B cell (primary cell): ENCODE measurements at regions not wholly inside any gene's neighbourhood (a gene's known extent, or its start where the extent isn't known, plus 50 kb on each side); places are given as distances from the start of the nearest gene placed in this dataset.

Experiments used
- ATAC-seq: fragments of 200-7000 bp; cut with Tn5 transposase; one replicate; pipeline ENCODE4 v1.10.0; 2021; ENCODE audit warnings: low read depth, mild to moderate bottlenecking, moderate number of reproducible peaks, moderate library complexity
- CTCF ChIA-PET: fragments of 350-600 bp; sonication (Branson Sonifier 250); formaldehyde crosslinking; loops from one replicate; lab custom pipeline; 2021; ENCODE audit warnings: antibody characterized with exemption, inconsistent platforms; lab: Charles Lee
- POLR2A ChIA-PET: fragments of 350-600 bp; sonication (Branson Sonifier 250); formaldehyde crosslinking; loops from one replicate; lab custom pipeline; 2021; ENCODE audit warnings: antibody characterized with exemption; lab: Charles Lee
- DNase-seq: peaks from one replicate; pipeline ENCODE4 v3.0.0; 2013
- H2AFZ ChIP-seq: 2 replicates; pipeline ENCODE4 v1.6.1; 2012; ENCODE audit warnings: mild to moderate bottlenecking, low read depth, low read length; ENCODE audit not compliant: insufficient read depth, poor library complexity, severe bottlenecking
- H3K27ac ChIP-seq, 2 donors: 1 replicate in 1 of 2; 2 replicates in 1 of 2; pipeline ENCODE4 v1.5.1; 2012 to 2013; ENCODE audit warnings: low read length in 2 of 2, mild to moderate bottlenecking in 2 of 2, moderate library complexity in 1 of 2
- H3K27me3 ChIP-seq, 4 experiments: fragments of 200-600 bp in 1 of 4; sonication (generic) in 1 of 4; replicated peaks in 1 of 4; 1 replicate in 2 of 4; 2 replicates in 2 of 4; pipeline versions ENCODE4 v1.6.1 to v1.7.0; 2013 to 2016; ENCODE audit warnings: low read length in 3 of 4, mild to moderate bottlenecking in 2 of 4, mixed read lengths in 1 of 4, moderate library complexity in 1 of 4; ENCODE audit not compliant: insufficient read depth in 4 of 4, control insufficient read depth in 3 of 4; ENCODE audit errors: control extremely low read depth in 1 of 4
- H3K36me3 ChIP-seq, 2 experiments: replicated peaks in 1 of 2; 1 replicate in 1 of 2; 2 replicates in 1 of 2; pipeline versions ENCODE4 v1.6.1 to v1.7.1; 2013; ENCODE audit warnings: low read length in 1 of 2; ENCODE audit not compliant: insufficient read depth in 2 of 2, control insufficient read depth in 1 of 2; ENCODE audit errors: control extremely low read depth in 1 of 2, extremely low read depth in 1 of 2
- H3K4me1 ChIP-seq, 2 donors: fragments of 200-600 bp in 1 of 2; sonication (generic) in 1 of 2; 1 replicate in 1 of 2; 2 replicates in 1 of 2; pipeline versions ENCODE4 v1.5.1 to v1.6.1; 2013 to 2017; ENCODE audit warnings: low read length in 2 of 2; ENCODE audit not compliant: control insufficient read depth in 2 of 2, insufficient read depth in 2 of 2
- H3K4me2 ChIP-seq: replicated peaks from 2 replicates; pipeline ENCODE3; 2012; ENCODE audit warnings: mild to moderate bottlenecking, low read depth, low read length; ENCODE audit not compliant: poor library complexity, severe bottlenecking
- H3K4me3 ChIP-seq, 5 experiments: fragments of 200-600 bp in 1 of 5; sonication (generic) in 1 of 5; 1 replicate in 3 of 5; 2 replicates in 2 of 5; pipeline versions ENCODE4 v1.5.1 to v1.7.0; 2011 to 2016; ENCODE audit warnings: low read length in 4 of 5, mild to moderate bottlenecking in 4 of 5, low read depth in 2 of 5, control low read depth in 1 of 5, moderate library complexity in 1 of 5; ENCODE audit not compliant: insufficient read depth in 1 of 5; ENCODE audit errors: control extremely low read depth in 1 of 5, extremely low read depth in 1 of 5
- H3K79me2 ChIP-seq: fragments of 200-600 bp; sonication (generic); one replicate; pipeline ENCODE4 v1.6.0; 2016; ENCODE audit warnings: low read length; ENCODE audit not compliant: control insufficient read depth, insufficient read depth
- H3K9ac ChIP-seq: fragments of 200-600 bp; sonication (generic); 2 replicates; pipeline ENCODE4 v1.6.1; 2017; ENCODE audit warnings: mild to moderate bottlenecking, low read length, moderate library complexity
- H3K9me3 ChIP-seq, 3 donors: one replicate each; pipeline versions ENCODE4 v1.6.1 to v1.7.1; 2013; ENCODE audit warnings: low read length in 2 of 3; ENCODE audit not compliant: control insufficient read depth in 2 of 3, insufficient read depth in 1 of 3; ENCODE audit errors: control extremely low read depth in 1 of 3
- H4K20me1 ChIP-seq: 2 replicates; pipeline ENCODE4 v1.6.0; 2012; ENCODE audit warnings: mild to moderate bottlenecking, low read length; ENCODE audit not compliant: insufficient read depth, control insufficient read depth, poor library complexity, severe bottlenecking
- H3K27ac Mint-ChIP-seq: one replicate; pipeline ENCODE4 v1.8.0; 2021; ENCODE audit warnings: mixed read lengths
- H3K27me3 Mint-ChIP-seq: one replicate; pipeline ENCODE4 v1.8.0; 2021; ENCODE audit warnings: mixed read lengths
- H3K4me1 Mint-ChIP-seq: one replicate; pipeline ENCODE4 v1.8.0; 2021; ENCODE audit warnings: mixed read lengths
- H3K4me3 Mint-ChIP-seq: one replicate; pipeline ENCODE4 v1.8.0; 2021; ENCODE audit warnings: mixed read lengths
- H3K9me3 Mint-ChIP-seq: one replicate; pipeline ENCODE4 v1.8.0; 2022; ENCODE audit warnings: mixed read lengths; ENCODE audit not compliant: insufficient read depth
- CTCF ChIP-seq: fragments of 200-600 bp; IDR thresholded peaks from one replicate; pipeline ENCODE4 v1.8.0; 2022; ENCODE audit warnings: antibody characterized with exemption, mild to moderate bottlenecking
- EZH2 ChIP-seq: IDR thresholded peaks from 2 replicates; pipeline ENCODE4 v1.6.1; 2012; ENCODE audit warnings: borderline replicate concordance, low read depth, mild to moderate bottlenecking, moderate library complexity, low read length; ENCODE audit not compliant: insufficient read depth, poor library complexity, severe bottlenecking
- WGBS: methylation state at CpG from one replicate; pipeline ENCODE4 v1.1.5; 2013; ENCODE audit warnings: missing lambda C conversion rate; ENCODE audit not compliant: insufficient coverage; 5-methylcytosine and 5-hydroxymethylcytosine counted together
- intact Hi-C: fragments of 100-400 bp; cut with micrococcal nuclease; formaldehyde crosslinking; loops from one replicate; pipeline ENCODE4 v1.10.0; 2022

GRCh38 chr3:20573175-20573574 is 387.2 kb upstream of the SGO1 start:
- ChIA-PET POLR2A (no interaction called here), CTCF (no interaction called here)
- no peak overlapping the region for H3K27ac Mint-ChIP-seq
- Histone ChIP-seq H3K27me3 (no peaks in the 10 kb centered on the region), H3K4me1 (no peaks in the 10 kb centered on the region), H3K4me3 (no peak overlapping the region), H2AFZ (no peak overlapping the region), H3K9ac (no peak overlapping the region), H3K79me2 (no peaks in the 10 kb centered on the region), H4K20me1 (no peaks in the 10 kb centered on the region), H3K9me3 (peaks cover 0 to 5% (median 0%) of the 10 kb centered on the region in 3 donors), H3K4me2 (no peak overlapping the region), H3K27ac (no peak overlapping the region), H3K36me3 (no peaks in the 10 kb centered on the region)
- no peaks in the 10 kb centered on the region for H3K4me1 Mint-ChIP-seq
- peaks cover 4% of the 10 kb centered on the region for H3K9me3 Mint-ChIP-seq
- no peak for TF ChIP-seq EZH2
- no peak for TF ChIP-seq CTCF
- no peak overlapping the region for H3K4me3 Mint-ChIP-seq
- no peaks in the 10 kb centered on the region for H3K27me3 Mint-ChIP-seq
- intact Hi-C loops, result no loop called here
- ATAC-seq (no peak), DNase-seq (no peak)
- 100% methylated on average over 1 of the region's 3 CpGs for WGBS

- intact Hi-C loops, result no loop called here
- Histone ChIP-seq H3K79me2 (no peaks in the 10 kb centered on the region), H3K9ac (no peak overlapping the region), H2AFZ (no peak overlapping the region), H3K36me3 (no peaks in the 10 kb centered on the region), H3K4me1 (no peaks in the 10 kb centered on the region), H3K4me2 (no peak overlapping the region), H3K27ac (no peak overlapping the region), H3K9me3 (peaks cover 0 to 4% (median 0%) of the 10 kb centered on the region in 3 donors), H3K4me3 (no peak overlapping the region), H3K27me3 (no peaks in the 10 kb centered on the region), H4K20me1 (no peaks in the 10 kb centered on the region)
- no peak overlapping the region for H3K4me3 Mint-ChIP-seq
- H3K27me3 Mint-ChIP-seq, result no peaks in the 10 kb centered on the region
- H3K4me1 Mint-ChIP-seq, result no peaks in the 10 kb centered on the region
- WGBS, result 75% methylated on average over 5 of the region's 5 CpGs
- H3K9me3 Mint-ChIP-seq, result peaks cover 4% of the 10 kb centered on the region
- H3K27ac Mint-ChIP-seq, result no peak overlapping the region
- ChIA-PET CTCF (no interaction called here), POLR2A (no interaction called here)
- DNase-seq (no peak), ATAC-seq (no peak)
- TF ChIP-seq CTCF, result no peak
- no peak for TF ChIP-seq EZH2
These were observed 386.5 kb upstream of the SGO1 start for GRCh38 chr3:20572473-20572872.
